ENCODE measurements at regions not wholly inside any gene's neighbourhood (a gene's known extent, or its start where the extent isn't known, plus 50 kb on each side); places are given as distances from the start of the nearest gene placed in this dataset.

DNA sequence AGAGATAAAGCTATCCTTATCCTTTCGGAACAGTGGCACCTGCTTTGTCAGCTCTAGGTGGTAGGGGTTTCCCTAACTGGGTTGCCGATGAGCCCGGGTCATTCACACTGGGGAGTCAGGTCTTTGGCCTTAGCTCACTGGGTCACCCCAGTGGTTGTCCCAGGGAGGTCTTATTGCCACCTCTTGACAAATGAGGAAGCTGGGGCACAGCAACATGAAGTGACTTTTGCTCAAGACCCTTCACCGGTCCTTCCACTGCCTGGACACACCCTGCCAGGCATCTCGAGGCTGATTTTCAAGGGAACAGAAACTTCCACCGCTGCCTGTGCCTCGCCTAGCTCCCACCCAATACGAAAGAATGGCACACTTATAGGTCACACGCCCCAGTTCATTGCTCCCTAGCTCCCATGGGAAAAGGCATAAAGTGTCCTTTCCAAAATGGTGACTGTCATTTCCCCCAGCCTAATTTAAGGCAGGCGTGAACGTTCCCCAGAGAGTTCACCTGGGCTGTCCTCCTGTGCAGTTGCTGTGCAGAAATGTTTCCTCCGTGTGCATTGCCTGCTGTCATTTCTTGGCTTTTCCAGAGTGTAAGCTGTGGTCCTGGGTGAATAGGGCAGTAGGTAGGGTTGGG is 156.1 kb upstream of the CCND2 start:
- WGBS (ENCODE audit: extremely low coverage, insufficient coverage, insufficient read length) = no CpG with 5 or more reads among the region's 12 CpGs

DNA sequence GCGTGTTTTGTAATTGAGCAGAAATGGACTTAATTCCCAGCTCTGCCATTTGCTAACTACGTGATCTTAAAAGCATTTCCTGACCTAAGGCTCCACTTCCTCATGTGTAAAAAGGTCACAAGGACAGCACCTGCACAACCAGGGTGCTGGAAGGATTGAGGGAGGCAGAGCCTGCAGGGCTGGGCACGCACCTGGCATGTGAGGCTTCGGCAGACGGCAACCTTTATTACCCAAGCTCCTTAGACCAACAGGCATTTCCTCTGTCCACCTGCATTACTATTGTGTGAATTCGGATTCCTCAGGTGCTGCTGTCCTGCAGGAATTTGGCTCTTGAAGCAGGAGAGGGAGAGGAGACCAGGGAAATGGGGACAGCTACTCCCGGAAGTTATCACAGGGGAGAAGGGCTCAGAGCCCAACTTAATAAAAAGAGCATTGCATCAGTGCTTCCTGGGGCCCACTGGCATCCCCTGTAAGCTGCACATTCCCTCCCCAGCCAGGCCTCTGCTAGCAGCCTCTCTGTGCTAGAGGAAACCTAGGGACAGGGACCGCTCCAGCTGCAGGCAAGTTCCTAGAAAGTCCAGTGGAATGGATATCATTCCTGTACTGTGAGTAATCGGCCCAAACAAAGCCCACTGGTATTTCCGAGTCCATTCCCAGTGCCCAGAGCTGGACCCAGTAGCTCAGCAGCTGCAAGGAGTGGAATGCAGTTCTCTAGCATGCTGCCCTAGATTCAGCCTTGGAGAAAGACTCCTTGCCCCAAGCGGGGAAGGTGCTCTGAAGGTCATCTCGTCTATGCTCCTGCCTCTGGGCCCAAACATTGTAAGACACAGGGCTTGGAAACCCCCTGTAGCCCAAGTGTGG is 157.1 kb upstream of the CCND2 start:
- no peak overlapping the region for H4K8ac ChIP-seq (ENCODE audit: low read depth, low read length)
- H4K91ac ChIP-seq (ENCODE audit: low read depth, low read length) = no peak overlapping the region
- no peak overlapping the region for H4K12ac ChIP-seq (ENCODE audit: low read depth, low read length)
- H3K18ac ChIP-seq (ENCODE audit: low read length) = no peak overlapping the region
- no peaks in the 10 kb centered on the region for H3K36me3 ChIP-seq (ENCODE audit: control insufficient read depth in 1 of 2, insufficient read depth in 2 of 2, low read length in 2 of 2)
- peak overlapping the region; percentile 7 for H3K4me2 ChIP-seq (ENCODE audit: low read length)
- H3K23ac ChIP-seq (ENCODE audit: low read length) = no peak overlapping the region
- no peaks in the 10 kb centered on the region for H3K79me1 ChIP-seq (ENCODE audit: low read length)
- no peak overlapping the region for H2AFZ ChIP-seq (ENCODE audit: insufficient read depth, low read length, poor library complexity)
- peak; percentile 84 for DNase-seq
- H3K4me1 ChIP-seq (ENCODE audit: control insufficient read depth in 1 of 2, insufficient read depth in 2 of 2, low read length in 2 of 2) = peaks cover 24 to 25% of the 10 kb centered on the region in 2 experiments
- no peaks in the 10 kb centered on the region for H3K79me2 ChIP-seq (ENCODE audit: control insufficient read depth, insufficient read depth, low read length, poor library complexity)
- H3K4ac ChIP-seq (ENCODE audit: low read depth, low read length) = no peak overlapping the region
- H3K14ac ChIP-seq (ENCODE audit: low read length) = no peak overlapping the region
- H3K27me3 ChIP-seq (ENCODE audit: insufficient read depth, low read length) = no peaks in the 10 kb centered on the region
- H2BK5ac ChIP-seq (ENCODE audit: low read depth, low read length, poor library complexity) = no peak overlapping the region
- H2AK5ac ChIP-seq (ENCODE audit: low read length) = no peak overlapping the region
- H3K27ac ChIP-seq (ENCODE audit: low read depth, low read length) = peak overlapping the region; percentile 13
- no peak overlapping the region for H3K9ac ChIP-seq (ENCODE audit: low read length)
- WGBS (ENCODE audit: extremely low coverage, insufficient coverage, insufficient read length) = no CpG with 5 or more reads among the region's 12 CpGs
- no peak overlapping the region for H3K4me3 ChIP-seq (ENCODE audit: low read depth, low read length)
- H3K9me3 ChIP-seq (ENCODE audit: insufficient read depth, low read depth, low read length) = no peaks in the 10 kb centered on the region
- H2BK12ac ChIP-seq (ENCODE audit: low read length) = no peak overlapping the region
- H2BK120ac ChIP-seq (ENCODE audit: insufficient read depth, low read length, poor library complexity) = no peak overlapping the region

More for the DNA sequence above, 156.1 kb upstream of the CCND2 start:
- H3K27me3 ChIP-seq (ENCODE audit: insufficient read depth, low read length) = no peaks in the 10 kb centered on the region
- H3K4me3 ChIP-seq (ENCODE audit: low read depth, low read length) = no peak overlapping the region
- H2BK5ac ChIP-seq (ENCODE audit: low read depth, low read length, poor library complexity) = no peak overlapping the region
- H3K4me1 ChIP-seq (ENCODE audit: control insufficient read depth in 1 of 2, insufficient read depth in 2 of 2, low read length in 2 of 2) = peaks cover 24 to 25% of the 10 kb centered on the region in 2 experiments
- no peak overlapping the region for H4K91ac ChIP-seq (ENCODE audit: low read depth, low read length)
- no peaks in the 10 kb centered on the region for H3K79me1 ChIP-seq (ENCODE audit: low read length)
- H4K12ac ChIP-seq (ENCODE audit: low read depth, low read length) = no peak overlapping the region
- H3K4me2 ChIP-seq (ENCODE audit: low read length) = no peak overlapping the region
- H3K14ac ChIP-seq (ENCODE audit: low read length) = no peak overlapping the region
- H3K9ac ChIP-seq (ENCODE audit: low read length) = no peak overlapping the region
- no peak overlapping the region for H3K27ac ChIP-seq (ENCODE audit: low read depth, low read length)
- no peak overlapping the region for H2AK5ac ChIP-seq (ENCODE audit: low read length)
- no peaks in the 10 kb centered on the region for H3K79me2 ChIP-seq (ENCODE audit: control insufficient read depth, insufficient read depth, low read length, poor library complexity)
- peak overlapping the region; percentile 16 for H2BK12ac ChIP-seq (ENCODE audit: low read length)
- no peaks in the 10 kb centered on the region for H3K9me3 ChIP-seq (ENCODE audit: insufficient read depth, low read depth, low read length)
- no peak overlapping the region for H3K4ac ChIP-seq (ENCODE audit: low read depth, low read length)
- H4K8ac ChIP-seq (ENCODE audit: low read depth, low read length) = no peak overlapping the region
- H2BK120ac ChIP-seq (ENCODE audit: insufficient read depth, low read length, poor library complexity) = no peak overlapping the region
- no peak overlapping the region for H3K23ac ChIP-seq (ENCODE audit: low read length)
- no peak for DNase-seq
- H3K36me3 ChIP-seq (ENCODE audit: control insufficient read depth in 1 of 2, insufficient read depth in 2 of 2, low read length in 2 of 2) = no peaks in the 10 kb centered on the region
- no peak overlapping the region for H2AFZ ChIP-seq (ENCODE audit: insufficient read depth, low read length, poor library complexity)
- H3K18ac ChIP-seq (ENCODE audit: low read length) = no peak overlapping the region

DNA sequence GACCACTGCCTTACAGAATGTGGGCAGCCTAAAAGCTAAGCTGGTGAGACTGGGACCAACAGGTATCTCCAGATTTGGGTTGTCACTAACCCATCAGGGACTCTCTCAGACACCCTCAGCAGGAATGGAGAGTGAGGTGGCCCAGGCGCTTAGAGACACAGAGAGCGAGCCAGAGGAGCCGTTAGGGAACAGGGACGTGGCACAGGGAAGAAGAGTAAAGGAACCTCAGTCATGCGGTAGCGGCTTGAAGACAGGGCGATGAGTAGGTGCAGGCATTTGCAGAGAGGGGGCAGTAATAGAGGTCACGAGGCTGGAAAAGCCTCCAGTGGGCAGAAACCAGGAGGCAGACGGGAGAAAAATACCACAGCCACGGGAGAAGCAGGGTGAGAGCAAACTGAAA is 158.0 kb upstream of the CCND2 start:
- Histone ChIP-seq H3K36me3 (ENCODE audit: control insufficient read depth in 1 of 2, insufficient read depth in 2 of 2, low read length in 2 of 2) (no peaks in the 10 kb centered on the region), H3K79me1 (ENCODE audit: low read length) (no peaks in the 10 kb centered on the region), H3K4me2 (ENCODE audit: low read length) (no peak overlapping the region), H2AFZ (ENCODE audit: insufficient read depth, low read length, poor library complexity) (no peak overlapping the region), H2BK5ac (ENCODE audit: low read depth, low read length, poor library complexity) (no peak overlapping the region), H3K9ac (ENCODE audit: low read length) (no peak overlapping the region), H3K79me2 (ENCODE audit: control insufficient read depth, insufficient read depth, low read length, poor library complexity) (no peaks in the 10 kb centered on the region), H2AK5ac (ENCODE audit: low read length) (no peak overlapping the region), H3K14ac (ENCODE audit: low read length) (no peak overlapping the region), H3K27ac (ENCODE audit: low read depth, low read length) (no peak overlapping the region), H3K4me3 (ENCODE audit: low read depth, low read length) (no peak overlapping the region), H3K23ac (ENCODE audit: low read length) (no peak overlapping the region), H3K27me3 (ENCODE audit: insufficient read depth, low read length) (no peaks in the 10 kb centered on the region), H4K91ac (ENCODE audit: low read depth, low read length) (no peak overlapping the region), H4K12ac (ENCODE audit: low read depth, low read length) (no peak overlapping the region), H3K4ac (ENCODE audit: low read depth, low read length) (no peak overlapping the region), H3K9me3 (ENCODE audit: insufficient read depth, low read depth, low read length) (no peaks in the 10 kb centered on the region), H3K18ac (ENCODE audit: low read length) (no peak overlapping the region), H2BK120ac (ENCODE audit: insufficient read depth, low read length, poor library complexity) (no peak overlapping the region), H4K8ac (ENCODE audit: low read depth, low read length) (no peak overlapping the region), H3K4me1 (ENCODE audit: control insufficient read depth in 1 of 2, insufficient read depth in 2 of 2, low read length in 2 of 2) (peaks cover 24 to 25% of the 10 kb centered on the region in 2 experiments), H2BK12ac (ENCODE audit: low read length) (no peak overlapping the region)
- WGBS (ENCODE audit: extremely low coverage, insufficient coverage, insufficient read length) = no CpG with 5 or more reads among the region's 10 CpGs
- no peak for DNase-seq

DNA sequence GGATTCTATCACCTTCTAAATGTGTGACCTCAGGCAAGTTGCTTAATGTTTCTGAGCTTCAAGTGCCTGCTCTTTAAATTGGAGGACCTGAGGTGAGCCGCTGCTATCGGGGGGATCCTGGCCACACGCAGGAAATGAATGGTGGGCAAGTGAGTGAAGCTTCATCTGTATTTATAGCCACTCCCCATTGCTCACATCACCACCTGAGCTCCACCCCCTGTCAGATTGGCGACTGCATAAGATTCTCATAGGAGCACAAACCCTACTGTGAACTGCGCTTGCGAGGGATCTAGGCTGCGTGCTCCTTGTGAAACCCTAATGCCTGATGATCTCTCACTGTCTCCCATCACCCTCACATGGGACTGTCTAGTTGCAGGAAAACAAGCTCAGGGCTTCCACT is 158.6 kb upstream of the CCND2 start:
- H3K4me2 ChIP-seq (ENCODE audit: low read length) = no peak overlapping the region

More for the DNA sequence above, 158.6 kb upstream of the CCND2 start:
- no peak overlapping the region for H3K4ac ChIP-seq (ENCODE audit: low read depth, low read length)
- no peak overlapping the region for H4K8ac ChIP-seq (ENCODE audit: low read depth, low read length)
- H4K12ac ChIP-seq (ENCODE audit: low read depth, low read length) = no peak overlapping the region
- no peak overlapping the region for H2AK5ac ChIP-seq (ENCODE audit: low read length)
- H3K9me3 ChIP-seq (ENCODE audit: insufficient read depth, low read depth, low read length) = no peaks in the 10 kb centered on the region
- H4K91ac ChIP-seq (ENCODE audit: low read depth, low read length) = no peak overlapping the region
- no peaks in the 10 kb centered on the region for H3K79me2 ChIP-seq (ENCODE audit: control insufficient read depth, insufficient read depth, low read length, poor library complexity)
- H3K27ac ChIP-seq (ENCODE audit: low read depth, low read length) = no peak overlapping the region
- H3K4me1 ChIP-seq (ENCODE audit: control insufficient read depth in 1 of 2, insufficient read depth in 2 of 2, low read length in 2 of 2) = peaks cover 24 to 25% of the 10 kb centered on the region in 2 experiments
- DNase-seq = no peak
- no CpG with 5 or more reads among the region's 7 CpGs for WGBS (ENCODE audit: extremely low coverage, insufficient coverage, insufficient read length)
- no peak overlapping the region for H2BK12ac ChIP-seq (ENCODE audit: low read length)
- H3K18ac ChIP-seq (ENCODE audit: low read length) = no peak overlapping the region
- H3K9ac ChIP-seq (ENCODE audit: low read length) = no peak overlapping the region
- H3K27me3 ChIP-seq (ENCODE audit: insufficient read depth, low read length) = no peaks in the 10 kb centered on the region
- no peaks in the 10 kb centered on the region for H3K79me1 ChIP-seq (ENCODE audit: low read length)
- H3K4me3 ChIP-seq (ENCODE audit: low read depth, low read length) = no peak overlapping the region
- no peak overlapping the region for H2BK5ac ChIP-seq (ENCODE audit: low read depth, low read length, poor library complexity)
- H2AFZ ChIP-seq (ENCODE audit: insufficient read depth, low read length, poor library complexity) = no peak overlapping the region
- H3K36me3 ChIP-seq (ENCODE audit: control insufficient read depth in 1 of 2, insufficient read depth in 2 of 2, low read length in 2 of 2) = no peaks in the 10 kb centered on the region
- no peak overlapping the region for H3K14ac ChIP-seq (ENCODE audit: low read length)
- H2BK120ac ChIP-seq (ENCODE audit: insufficient read depth, low read length, poor library complexity) = no peak overlapping the region
- no peak overlapping the region for H3K23ac ChIP-seq (ENCODE audit: low read length)
